HepG2 (cell line): ENCODE measurements at regions not wholly inside any gene's neighbourhood (a gene's known extent, or its start where the extent isn't known, plus 50 kb on each side); places are given as distances from the start of the nearest gene placed in this dataset.

Source experiments
- ATAC-seq: fragments of 200-7000 bp; cut with Tn5 transposase; 3 replicates; pipeline ENCODE4 v1.9.1; 2020; ENCODE audit warnings: mild to moderate bottlenecking, moderate library complexity
- BruUV-seq: library from RNA; stranded (reverse); fragments of 400-500 nt; replicated peaks from 2 replicates; lab custom pipeline; 2021; lab: Mats Ljungman, UMichigan
- CTCF ChIA-PET: fragments of 300-600 bp; formaldehyde crosslinking; extraction: SDS; loops from one replicate; lab custom pipeline; 2021; ENCODE audit warnings: low total read pairs, inconsistent platforms, low intra/inter-chr PET ratio; lab: Yijun Ruan, JAX
- POLR2A ChIA-PET: fragments of 350-600 bp; sonication (Branson Sonifier 250); formaldehyde crosslinking; loops from one replicate; lab custom pipeline; 2020; ENCODE audit warnings: antibody characterized with exemption, inconsistent platforms; lab: Yijun Ruan, JAX
- DNase-seq: peaks from one replicate; pipeline ENCODE4 v3.0.0-alpha.2; 2015; ENCODE audit warnings: low spot score
- FAIRE-seq: peaks from 3 replicates; lab custom pipeline; 2011; peaks lifted over from hg19 to GRCh38; lab: Jason Lieb, UNC
- H2AFZ ChIP-seq: one replicate; pipeline ENCODE4 v1.6.1; 2011; ENCODE audit warnings: low read length, inconsistent platforms
- H3K27ac ChIP-seq: fragments of 300-600 bp; 3 replicates; pipeline ENCODE4 v1.8.0; 2011; ENCODE audit warnings: mixed run types, mild to moderate bottlenecking, mixed read lengths, low read length, inconsistent platforms; ENCODE audit not compliant: insufficient read depth; ENCODE audit errors: extremely low read length
- H3K27me3 ChIP-seq, 2 experiments: fragments of 200-600 bp in 1 of 2; 2 replicates in 1 of 2; 3 replicates in 1 of 2; pipeline versions ENCODE4 v1.6.0 to v1.8.0; 2011; ENCODE audit warnings: low read length in 2 of 2, mild to moderate bottlenecking in 2 of 2, moderate library complexity in 2 of 2, inconsistent platforms in 1 of 2; ENCODE audit not compliant: insufficient read depth in 2 of 2, control insufficient read depth in 1 of 2
- H3K36me3 ChIP-seq, 2 experiments: fragments of 200-600 bp in 1 of 2; replicated peaks in 1 of 2; 2 replicates in 1 of 2; 3 replicates in 1 of 2; pipeline versions ENCODE4 v1.5.1 to v1.8.0; 2011; ENCODE audit warnings: low read length in 2 of 2, inconsistent platforms in 1 of 2; ENCODE audit not compliant: insufficient read depth in 2 of 2, control insufficient read depth in 1 of 2
- H3K4me1 ChIP-seq: 2 replicates; pipeline ENCODE4 v1.5.1; 2012; ENCODE audit warnings: low read length, inconsistent platforms; ENCODE audit not compliant: insufficient read depth
- H3K4me2 ChIP-seq: 2 replicates; pipeline ENCODE4 v1.6.0; 2011; ENCODE audit warnings: low read depth, low read length, inconsistent platforms
- H3K4me3 ChIP-seq, 3 experiments: fragments of 200-600 bp in 1 of 3; sonication (generic), shearing (Covaris generic) in 1 of 3; replicated peaks in 1 of 3; 2 replicates each; pipeline ENCODE4 v1.5.1; 2011 to 2016; ENCODE audit warnings: low read length in 3 of 3, inconsistent platforms in 2 of 3, low read depth in 2 of 3, mild to moderate bottlenecking in 2 of 3, control low read depth in 1 of 3, mixed read lengths in 1 of 3; ENCODE audit not compliant: insufficient read depth in 1 of 3
- H3K79me2 ChIP-seq: one replicate; pipeline ENCODE4 v1.6.1; 2011; ENCODE audit warnings: low read length, inconsistent platforms; ENCODE audit not compliant: insufficient read depth
- H3K9ac ChIP-seq: 2 replicates; pipeline ENCODE4 v1.6.0; 2011; ENCODE audit warnings: mild to moderate bottlenecking, low read depth, low read length, inconsistent platforms; ENCODE audit not compliant: insufficient read depth
- H3K9me3 ChIP-seq: 2 replicates; pipeline ENCODE4 v1.5.1; 2012; ENCODE audit warnings: mild to moderate bottlenecking, low read length
- H4K20me1 ChIP-seq: 2 replicates; pipeline ENCODE4 v1.6.0; 2011; ENCODE audit warnings: inconsistent platforms, mild to moderate bottlenecking, low read length, moderate library complexity; ENCODE audit not compliant: insufficient read depth
- CAMTA2 ChIP-seq: sonication (generic); formaldehyde crosslinking; IDR thresholded peaks from 2 replicates; pipeline ENCODE4 v1.4.0; 2020; ENCODE audit warnings: mild to moderate bottlenecking, missing genetic modification reagents, borderline replicate concordance
- HNF4A ChIP-seq: sonication (generic); formaldehyde crosslinking; IDR thresholded peaks from 2 replicates; pipeline ENCODE4 v1.4.0; 2020; ENCODE audit warnings: missing genetic modification reagents
- RARA ChIP-seq: IDR thresholded peaks from 2 replicates; pipeline ENCODE4 v1.6.1; 2016; ENCODE audit warnings: missing genetic modification reagents, missing compliant biosample characterization
- YY1 ChIP-seq: IDR thresholded peaks from 2 replicates; pipeline ENCODE4 v1.6.1; 2011; ENCODE audit warnings: low read length, low read depth, moderate library complexity, mild to moderate bottlenecking; ENCODE audit not compliant: insufficient read depth, insufficient replicate concordance
- ZNF232 ChIP-seq: sonication (generic); formaldehyde crosslinking; IDR thresholded peaks from 2 replicates; pipeline ENCODE4 v1.4.0; 2020; ENCODE audit warnings: missing genetic modification reagents, borderline replicate concordance
- ZNF775 ChIP-seq: sonication (generic); formaldehyde crosslinking; IDR thresholded peaks from 2 replicates; pipeline ENCODE4 v1.4.0; 2020; ENCODE audit warnings: missing genetic modification reagents, mild to moderate bottlenecking, moderate library complexity, borderline replicate concordance
- WGBS: methylation state at CpG from one replicate; pipeline ENCODE4 v1.1.6; 2017; ENCODE audit warnings: low lambda C conversion rate; 5-methylcytosine and 5-hydroxymethylcytosine counted together
- in situ Hi-C: cut with HindIII; loops from 2 replicates; pipeline ENCODE4 v1.10.0; 2017; ENCODE audit warnings: low pct_unique_long_range_greater_than_20kb; ENCODE audit not compliant: extremely low pct_ligation_motif_present
- intact Hi-C: fragments of 100-400 bp; cut with micrococcal nuclease; formaldehyde crosslinking; loops from one replicate; pipeline ENCODE4 v1.10.0; 2022; ENCODE audit not compliant: unreplicated experiment
- TF ChIP-seq, protein P1 (sequence below): sonication (generic); formaldehyde crosslinking; IDR thresholded peaks from 2 replicates; pipeline ENCODE4 v1.4.0; 2020; ENCODE audit warnings: missing genetic modification reagents
- TF ChIP-seq, protein P2 (sequence below): sonication (generic); formaldehyde crosslinking; conservative IDR thresholded peaks from 2 replicates; pipeline ENCODE4 v1.8.1; 2023; ENCODE audit warnings: missing genetic modification reagents

DNA sequence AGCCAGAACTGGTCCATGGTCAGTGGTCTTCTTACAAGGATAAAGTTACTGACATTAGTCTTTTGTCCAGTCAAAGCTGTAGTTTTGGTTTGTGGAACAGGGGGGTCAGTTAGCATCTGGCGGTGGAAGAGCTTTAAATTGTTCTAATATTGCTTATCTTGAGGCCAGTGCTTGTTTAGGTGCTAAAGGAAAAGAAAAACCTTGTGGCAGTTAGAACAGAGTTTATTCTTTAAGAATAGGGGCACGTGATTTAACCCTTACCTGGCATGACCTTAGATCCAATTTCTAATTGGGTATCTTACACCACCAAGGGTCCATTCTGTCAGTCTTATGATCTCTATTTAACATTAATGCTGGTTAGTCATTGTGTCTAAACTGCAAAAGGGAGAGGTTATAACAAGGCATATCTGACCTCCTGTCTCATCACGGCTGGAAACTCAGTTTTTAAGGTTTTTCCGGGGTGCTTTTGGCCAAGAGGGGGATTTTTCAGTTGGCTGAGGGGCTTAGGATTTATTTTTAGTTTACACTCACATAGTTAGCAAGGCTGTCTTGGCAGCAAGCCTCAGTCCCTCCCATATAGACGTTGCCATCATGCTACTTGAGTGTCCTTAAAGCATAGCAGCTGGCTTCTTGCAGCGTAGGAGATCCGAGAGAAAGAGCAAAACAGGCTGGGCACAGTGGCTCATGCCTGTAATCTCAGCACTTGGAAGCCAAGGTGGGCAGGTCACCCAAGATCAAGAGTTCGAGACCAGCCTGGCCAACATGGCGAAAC lies 60.1 kb upstream of the FAM89A start:
- in situ Hi-C loops: loop anchor here (10.0 kb wide), 1 partner anchor 115 kb away; no protein-coding TSS in a partner anchor
- intact Hi-C loops: no loop called here
- Histone ChIP-seq H4K20me1 (no peaks in the 10 kb centered on the region; the same call in 1 of the 2 replicates), H3K4me1 (no peaks in the 10 kb centered on the region), H3K9me3 (peaks cover 5% of the 10 kb centered on the region; the same call in 1 of the 2 replicates), H3K36me3 (no peaks in the 10 kb centered on the region), H3K27ac (no peak overlapping the region), H3K4me2 (no peak overlapping the region), H3K4me3 (no peak overlapping the region), H3K27me3 (peaks cover 0 to 4% of the 10 kb centered on the region in 2 experiments; a peak in 1 of 5 replicates), H3K9ac (no peak overlapping the region), H2AFZ (no peak overlapping the region), H3K79me2 (no peaks in the 10 kb centered on the region)
- FAIRE-seq: no peak
- WGBS: 28% methylated on average over 8 of the region's 9 CpGs
- no TSS peak for BruUV-seq
- TF ChIP-seq CAMTA2 (CRISPR knock-in tag) (no peak), RARA (no peak), HNF4A (no peak), ZNF232 (CRISPR knock-in tag) (no peak), ZNF775 (CRISPR knock-in tag) (no peak), YY1 (no peak)
- TF ChIP-seq, protein P1, sequence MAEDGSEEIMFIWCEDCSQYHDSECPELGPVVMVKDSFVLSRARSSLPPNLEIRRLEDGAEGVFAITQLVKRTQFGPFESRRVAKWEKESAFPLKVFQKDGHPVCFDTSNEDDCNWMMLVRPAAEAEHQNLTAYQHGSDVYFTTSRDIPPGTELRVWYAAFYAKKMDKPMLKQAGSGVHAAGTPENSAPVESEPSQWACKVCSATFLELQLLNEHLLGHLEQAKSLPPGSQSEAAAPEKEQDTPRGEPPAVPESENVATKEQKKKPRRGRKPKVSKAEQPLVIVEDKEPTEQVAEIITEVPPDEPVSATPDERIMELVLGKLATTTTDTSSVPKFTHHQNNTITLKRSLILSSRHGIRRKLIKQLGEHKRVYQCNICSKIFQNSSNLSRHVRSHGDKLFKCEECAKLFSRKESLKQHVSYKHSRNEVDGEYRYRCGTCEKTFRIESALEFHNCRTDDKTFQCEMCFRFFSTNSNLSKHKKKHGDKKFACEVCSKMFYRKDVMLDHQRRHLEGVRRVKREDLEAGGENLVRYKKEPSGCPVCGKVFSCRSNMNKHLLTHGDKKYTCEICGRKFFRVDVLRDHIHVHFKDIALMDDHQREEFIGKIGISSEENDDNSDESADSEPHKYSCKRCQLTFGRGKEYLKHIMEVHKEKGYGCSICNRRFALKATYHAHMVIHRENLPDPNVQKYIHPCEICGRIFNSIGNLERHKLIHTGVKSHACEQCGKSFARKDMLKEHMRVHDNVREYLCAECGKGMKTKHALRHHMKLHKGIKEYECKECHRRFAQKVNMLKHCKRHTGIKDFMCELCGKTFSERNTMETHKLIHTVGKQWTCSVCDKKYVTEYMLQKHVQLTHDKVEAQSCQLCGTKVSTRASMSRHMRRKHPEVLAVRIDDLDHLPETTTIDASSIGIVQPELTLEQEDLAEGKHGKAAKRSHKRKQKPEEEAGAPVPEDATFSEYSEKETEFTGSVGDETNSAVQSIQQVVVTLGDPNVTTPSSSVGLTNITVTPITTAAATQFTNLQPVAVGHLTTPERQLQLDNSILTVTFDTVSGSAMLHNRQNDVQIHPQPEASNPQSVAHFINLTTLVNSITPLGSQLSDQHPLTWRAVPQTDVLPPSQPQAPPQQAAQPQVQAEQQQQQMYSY: no peak
- TF ChIP-seq, protein P2, sequence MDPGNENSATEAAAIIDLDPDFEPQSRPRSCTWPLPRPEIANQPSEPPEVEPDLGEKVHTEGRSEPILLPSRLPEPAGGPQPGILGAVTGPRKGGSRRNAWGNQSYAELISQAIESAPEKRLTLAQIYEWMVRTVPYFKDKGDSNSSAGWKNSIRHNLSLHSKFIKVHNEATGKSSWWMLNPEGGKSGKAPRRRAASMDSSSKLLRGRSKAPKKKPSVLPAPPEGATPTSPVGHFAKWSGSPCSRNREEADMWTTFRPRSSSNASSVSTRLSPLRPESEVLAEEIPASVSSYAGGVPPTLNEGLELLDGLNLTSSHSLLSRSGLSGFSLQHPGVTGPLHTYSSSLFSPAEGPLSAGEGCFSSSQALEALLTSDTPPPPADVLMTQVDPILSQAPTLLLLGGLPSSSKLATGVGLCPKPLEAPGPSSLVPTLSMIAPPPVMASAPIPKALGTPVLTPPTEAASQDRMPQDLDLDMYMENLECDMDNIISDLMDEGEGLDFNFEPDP: no peak
- ATAC-seq: no peak
- no peak for DNase-seq
- CTCF ChIA-PET: no interaction called here
- POLR2A ChIA-PET: no interaction called here
